HepG2 (cell line): ENCODE measurements at regions not wholly inside any gene's neighbourhood (a gene's known extent, or its start where the extent isn't known, plus 50 kb on each side); places are given as distances from the start of the nearest gene placed in this dataset.
A peak's percentile ranks its signal among the peaks of the same experiment; 100 is the strongest.

Source experiments
- ATAC-seq: fragments of 200-7000 bp; cut with Tn5 transposase; 3 replicates; pipeline ENCODE4 v1.9.1; 2020; ENCODE audit warnings: mild to moderate bottlenecking, moderate library complexity
- BruUV-seq: library from RNA; stranded (reverse); fragments of 400-500 nt; replicated peaks from 2 replicates; lab custom pipeline; 2021; lab: Mats Ljungman, UMichigan
- CTCF ChIA-PET: fragments of 300-600 bp; formaldehyde crosslinking; extraction: SDS; loops from one replicate; lab custom pipeline; 2021; ENCODE audit warnings: low total read pairs, inconsistent platforms, low intra/inter-chr PET ratio; lab: Yijun Ruan, JAX
- POLR2A ChIA-PET: fragments of 350-600 bp; sonication (Branson Sonifier 250); formaldehyde crosslinking; loops from one replicate; lab custom pipeline; 2020; ENCODE audit warnings: antibody characterized with exemption, inconsistent platforms; lab: Yijun Ruan, JAX
- DNase-seq: peaks from one replicate; pipeline ENCODE4 v3.0.0-alpha.2; 2015; ENCODE audit warnings: low spot score
- FAIRE-seq: peaks from 3 replicates; lab custom pipeline; 2011; peaks lifted over from hg19 to GRCh38; lab: Jason Lieb, UNC
- H2AFZ ChIP-seq: one replicate; pipeline ENCODE4 v1.6.1; 2011; ENCODE audit warnings: low read length, inconsistent platforms
- H3K27ac ChIP-seq: fragments of 300-600 bp; 3 replicates; pipeline ENCODE4 v1.8.0; 2011; ENCODE audit warnings: mixed run types, mild to moderate bottlenecking, mixed read lengths, low read length, inconsistent platforms; ENCODE audit not compliant: insufficient read depth; ENCODE audit errors: extremely low read length
- H3K27me3 ChIP-seq, 2 experiments: fragments of 200-600 bp in 1 of 2; 2 replicates in 1 of 2; 3 replicates in 1 of 2; pipeline versions ENCODE4 v1.6.0 to v1.8.0; 2011; ENCODE audit warnings: low read length in 2 of 2, mild to moderate bottlenecking in 2 of 2, moderate library complexity in 2 of 2, inconsistent platforms in 1 of 2; ENCODE audit not compliant: insufficient read depth in 2 of 2, control insufficient read depth in 1 of 2
- H3K36me3 ChIP-seq, 2 experiments: fragments of 200-600 bp in 1 of 2; replicated peaks in 1 of 2; 2 replicates in 1 of 2; 3 replicates in 1 of 2; pipeline versions ENCODE4 v1.5.1 to v1.8.0; 2011; ENCODE audit warnings: low read length in 2 of 2, inconsistent platforms in 1 of 2; ENCODE audit not compliant: insufficient read depth in 2 of 2, control insufficient read depth in 1 of 2
- H3K4me1 ChIP-seq: 2 replicates; pipeline ENCODE4 v1.5.1; 2012; ENCODE audit warnings: low read length, inconsistent platforms; ENCODE audit not compliant: insufficient read depth
- H3K4me2 ChIP-seq: 2 replicates; pipeline ENCODE4 v1.6.0; 2011; ENCODE audit warnings: low read depth, low read length, inconsistent platforms
- H3K4me3 ChIP-seq, 3 experiments: fragments of 200-600 bp in 1 of 3; sonication (generic), shearing (Covaris generic) in 1 of 3; replicated peaks in 1 of 3; 2 replicates each; pipeline ENCODE4 v1.5.1; 2011 to 2016; ENCODE audit warnings: low read length in 3 of 3, inconsistent platforms in 2 of 3, low read depth in 2 of 3, mild to moderate bottlenecking in 2 of 3, control low read depth in 1 of 3, mixed read lengths in 1 of 3; ENCODE audit not compliant: insufficient read depth in 1 of 3
- H3K79me2 ChIP-seq: one replicate; pipeline ENCODE4 v1.6.1; 2011; ENCODE audit warnings: low read length, inconsistent platforms; ENCODE audit not compliant: insufficient read depth
- H3K9ac ChIP-seq: 2 replicates; pipeline ENCODE4 v1.6.0; 2011; ENCODE audit warnings: mild to moderate bottlenecking, low read depth, low read length, inconsistent platforms; ENCODE audit not compliant: insufficient read depth
- H3K9me3 ChIP-seq: 2 replicates; pipeline ENCODE4 v1.5.1; 2012; ENCODE audit warnings: mild to moderate bottlenecking, low read length
- H4K20me1 ChIP-seq: 2 replicates; pipeline ENCODE4 v1.6.0; 2011; ENCODE audit warnings: inconsistent platforms, mild to moderate bottlenecking, low read length, moderate library complexity; ENCODE audit not compliant: insufficient read depth
- CBFB ChIP-seq: sonication (generic); formaldehyde crosslinking; IDR thresholded peaks from 2 replicates; pipeline ENCODE4 v1.4.0; 2020; ENCODE audit warnings: missing genetic modification reagents
- EP300 ChIP-seq, 3 experiments: sonication (generic) in 1 of 3; formaldehyde crosslinking in 1 of 3; IDR thresholded peaks; 2 replicates each; pipeline versions ENCODE4 v1.5.1 to v1.6.1; 2011 to 2020; ENCODE audit warnings: low read depth in 2 of 3, low read length in 2 of 3, borderline replicate concordance in 1 of 3, improper control_type of control experiment in 1 of 3, mild to moderate bottlenecking in 1 of 3, missing genetic modification reagents in 1 of 3, moderate library complexity in 1 of 3
- FOXA3 ChIP-seq: IDR thresholded peaks from 2 replicates; pipeline ENCODE4 v1.6.1; 2016; ENCODE audit warnings: missing genetic modification reagents, missing compliant biosample characterization
- HBP1 ChIP-seq: IDR thresholded peaks from 2 replicates; pipeline ENCODE4 v1.6.1; 2016; ENCODE audit warnings: low read depth, control low read depth
- HNRNPL ChIP-seq: fragments of 200-400 bp; formaldehyde crosslinking; IDR thresholded peaks from 2 replicates; pipeline ENCODE4 v1.6.1; 2017; ENCODE audit warnings: mild to moderate bottlenecking, low read depth, low read length
- IRF1 ChIP-seq: sonication (generic); formaldehyde crosslinking; IDR thresholded peaks from 2 replicates; pipeline ENCODE4 v1.4.0; 2020; ENCODE audit warnings: low read depth, mild to moderate bottlenecking, missing genetic modification reagents
- MAF1 ChIP-seq: sonication (generic); formaldehyde crosslinking; IDR thresholded peaks from 2 replicates; pipeline ENCODE4 v1.5.0; 2020; ENCODE audit warnings: missing genetic modification reagents, borderline replicate concordance
- MAZ ChIP-seq, 2 experiments: sonication (generic) in 1 of 2; formaldehyde crosslinking in 1 of 2; IDR thresholded peaks; 2 replicates each; pipeline versions ENCODE4 v1.5.0 to v1.6.1; 2012 to 2020; ENCODE audit warnings: low read depth in 2 of 2, mild to moderate bottlenecking in 2 of 2, borderline replicate concordance in 1 of 2, improper control_type of control experiment in 1 of 2, low read length in 1 of 2, missing genetic modification reagents in 1 of 2, moderate library complexity in 1 of 2
- NCOR1 ChIP-seq: fragments of 200-600 bp; sonication (generic); IDR thresholded peaks from 2 replicates; pipeline ENCODE4 v1.7.0; 2017; ENCODE audit warnings: antibody characterized with exemption, low read length, borderline replicate concordance
- NFE2 ChIP-seq: sonication (generic); formaldehyde crosslinking; IDR thresholded peaks from 2 replicates; pipeline ENCODE4 v1.4.0; 2020; ENCODE audit warnings: missing genetic modification reagents
- PAX8 ChIP-seq: sonication (generic); formaldehyde crosslinking; IDR thresholded peaks from 2 replicates; pipeline ENCODE4 v1.8.0; 2022; ENCODE audit warnings: mild to moderate bottlenecking, missing genetic modification reagents, borderline replicate concordance
- PRMT3 ChIP-seq: sonication (generic); formaldehyde crosslinking; IDR thresholded peaks from 2 replicates; pipeline ENCODE4 v1.8.1; 2022; ENCODE audit warnings: low read depth, mild to moderate bottlenecking, moderate library complexity, missing genetic modification reagents, borderline replicate concordance
- SP4 ChIP-seq: sonication (generic); formaldehyde crosslinking; IDR thresholded peaks from 2 replicates; pipeline ENCODE4 v1.8.1; 2023; ENCODE audit warnings: mild to moderate bottlenecking, missing genetic modification reagents
- TBL1XR1 ChIP-seq: fragments of 150-350 bp; IDR thresholded peaks from 2 replicates; pipeline ENCODE4 v1.6.1; 2014; ENCODE audit warnings: borderline replicate concordance, low read length; ENCODE audit not compliant: partially characterized antibody
- ZFP1 ChIP-seq: IDR thresholded peaks from 2 replicates; pipeline ENCODE4 v1.6.1; 2016
- ZFP36L1 ChIP-seq: sonication (generic); formaldehyde crosslinking; IDR thresholded peaks from 2 replicates; pipeline ENCODE4 v1.8.0; 2022; ENCODE audit warnings: mild to moderate bottlenecking, missing genetic modification reagents, moderate library complexity
- ZNF224 ChIP-seq: sonication (generic); formaldehyde crosslinking; IDR thresholded peaks from 2 replicates; pipeline ENCODE4 v1.5.0; 2020; ENCODE audit warnings: mild to moderate bottlenecking, missing genetic modification reagents
- ZNF501 ChIP-seq: sonication (generic); formaldehyde crosslinking; IDR thresholded peaks from 2 replicates; pipeline ENCODE4 v1.5.1; 2020; ENCODE audit warnings: mild to moderate bottlenecking, moderate library complexity, missing genetic modification reagents
- ZNF563 ChIP-seq: sonication (generic); formaldehyde crosslinking; IDR thresholded peaks from 2 replicates; pipeline ENCODE4 v1.8.0; 2022; ENCODE audit warnings: mild to moderate bottlenecking, moderate library complexity, missing genetic modification reagents
- ZNF672 ChIP-seq: sonication (generic); formaldehyde crosslinking; IDR thresholded peaks from 2 replicates; pipeline ENCODE4 v1.8.1; 2022; ENCODE audit warnings: missing genetic modification reagents
- ZNF709 ChIP-seq: sonication (generic); formaldehyde crosslinking; IDR thresholded peaks from 2 replicates; pipeline ENCODE4 v1.5.0; 2020; ENCODE audit warnings: mild to moderate bottlenecking, missing genetic modification reagents
- ZNF768 ChIP-seq: sonication (generic); formaldehyde crosslinking; IDR thresholded peaks from 2 replicates; pipeline ENCODE4 v1.4.0; 2020; ENCODE audit warnings: missing genetic modification reagents
- WGBS: methylation state at CpG from one replicate; pipeline ENCODE4 v1.1.6; 2017; ENCODE audit warnings: low lambda C conversion rate; 5-methylcytosine and 5-hydroxymethylcytosine counted together
- in situ Hi-C: cut with HindIII; loops from 2 replicates; pipeline ENCODE4 v1.10.0; 2017; ENCODE audit warnings: low pct_unique_long_range_greater_than_20kb; ENCODE audit not compliant: extremely low pct_ligation_motif_present
- intact Hi-C: fragments of 100-400 bp; cut with micrococcal nuclease; formaldehyde crosslinking; loops from one replicate; pipeline ENCODE4 v1.10.0; 2022; ENCODE audit not compliant: unreplicated experiment

GRCh38 chr7:67301667-67302066 is 305.0 kb downstream of the TYW1 start:
- no peaks in the 10 kb centered on the region for H3K27me3 ChIP-seq
- DNase-seq (no peak), FAIRE-seq (no peak), ATAC-seq (no peak)
- peak overlapping the region; percentile 96 for H3K9ac ChIP-seq
- H2AFZ ChIP-seq: peak overlapping the region; percentile 42
- intact Hi-C loops (no loop called here), in situ Hi-C loops (no loop called here)
- no peaks in the 10 kb centered on the region for H3K9me3 ChIP-seq
- BruUV-seq: no TSS peak
- peaks cover 1 to 14% of the 10 kb centered on the region in 2 experiments; a peak in 2 of 5 replicates for H3K36me3 ChIP-seq
- POLR2A ChIA-PET: interaction anchor here (0.6 to 1.4 kb wide), 5 partner anchors 12 to 457 kb away, joined by 3 to 13 read pairs (median 5); partner anchors contain the start of genes SBDS and TYW1
- peaks cover 12% of the 10 kb centered on the region for H3K79me2 ChIP-seq
- 29% methylated on average over 10 of the region's 10 CpGs for WGBS
- peaks cover 16% of the 10 kb centered on the region for H3K4me1 ChIP-seq
- peak overlapping the region; percentile 92 to 99 (median 97) for H3K4me3 ChIP-seq
- peak overlapping the region; percentile 94 for H3K27ac ChIP-seq
- H4K20me1 ChIP-seq: no peaks in the 10 kb centered on the region
- CTCF ChIA-PET: no interaction called here
- peak overlapping the region; percentile 94 for H3K4me2 ChIP-seq
- TF ChIP-seq MAF1 (CRISPR knock-in tag) (no peak), ZNF709 (CRISPR knock-in tag) (0 out of 2 replicates have a peak, but pooled peaks have one; percentile 45), ZNF768 (CRISPR knock-in tag) (no peak), ZNF563 (CRISPR knock-in tag) (no peak), CBFB (CRISPR knock-in tag) (no peak), FOXA3 (CRISPR knock-in tag) (no peak), ZFP36L1 (CRISPR knock-in tag) (no peak), IRF1 (CRISPR knock-in tag) (no peak), SP4 (CRISPR knock-in tag) (no peak), ZNF501 (no peak), TBL1XR1 (no peak), HBP1 (CRISPR knock-in tag) (no peak), HNRNPL (no peak), PRMT3 (CRISPR knock-in tag) (no peak), ZNF224 (CRISPR knock-in tag) (0 out of 2 replicates have a peak, but pooled peaks have one; percentile 6), PAX8 (CRISPR knock-in tag) (0 out of 2 replicates have a peak, but pooled peaks have one; percentile 1), NFE2 (no peak), MAZ (IDR thresholded peaks at IDR 0.05; ENCODE audit: borderline replicate concordance, low read depth, low read length) (no peak), MAZ (CRISPR knock-in tag; IDR thresholded peaks at IDR 0.05; ENCODE audit: low read depth) (no peak), ZNF672 (CRISPR knock-in tag) (no peak), EP300 (IDR thresholded peaks at IDR 0.05; ENCODE audit: low read depth in 2 of 2, low read length in 2 of 2) (no peak), EP300 (CRISPR knock-in tag; IDR thresholded peaks at IDR 0.05; ENCODE audit: borderline replicate concordance) (no peak), ZFP1 (CRISPR knock-in tag) (no peak), NCOR1 (no peak)
